Activated naive CD8-positive, alpha-beta T cell treated with anti-CD3 and anti-CD28 coated beads, Interleukin-2, amount 10 ng/mL, durations not matched to agents 7 days and 5 days (primary cell): ENCODE measurements at regions not wholly inside any gene's neighbourhood (a gene's known extent, or its start where the extent isn't known, plus 50 kb on each side); places are given as distances from the start of the nearest gene placed in this dataset.

ENCODE experiments used
- ATAC-seq: fragments of 150-1000 bp; cut with Tn5 transposase; one replicate; pipeline ENCODE4 v1.10.0; 2021; ENCODE audit warnings: low read depth, moderate library complexity
- POLR2A ChIA-PET: fragments of 350-600 bp; sonication (Branson Sonifier 250); formaldehyde crosslinking; loops from one replicate; lab custom pipeline; 2021; ENCODE audit warnings: antibody characterized with exemption; lab: Charles Lee
- DNase-seq: peaks from one replicate; pipeline ENCODE4 v3.0.0; 2021
- H3K27ac Mint-ChIP-seq: one replicate; pipeline ENCODE4 v1.8.0; 2022; ENCODE audit warnings: mild to moderate bottlenecking, mixed read lengths
- H3K27me3 Mint-ChIP-seq: one replicate; pipeline ENCODE4 v1.8.0; 2022; ENCODE audit warnings: mild to moderate bottlenecking, moderate library complexity, mixed read lengths
- H3K36me3 Mint-ChIP-seq: one replicate; pipeline ENCODE4 v1.8.0; 2021; ENCODE audit warnings: mild to moderate bottlenecking, mixed read lengths
- H3K4me1 Mint-ChIP-seq: one replicate; pipeline ENCODE4 v1.8.0; 2021; ENCODE audit warnings: mixed read lengths
- H3K4me3 Mint-ChIP-seq: one replicate; pipeline ENCODE4 v1.8.0; 2022; ENCODE audit warnings: mild to moderate bottlenecking, moderate library complexity, mixed read lengths
- H3K9me3 Mint-ChIP-seq: one replicate; pipeline ENCODE4 v1.8.0; 2021; ENCODE audit warnings: mixed read lengths

DNA sequence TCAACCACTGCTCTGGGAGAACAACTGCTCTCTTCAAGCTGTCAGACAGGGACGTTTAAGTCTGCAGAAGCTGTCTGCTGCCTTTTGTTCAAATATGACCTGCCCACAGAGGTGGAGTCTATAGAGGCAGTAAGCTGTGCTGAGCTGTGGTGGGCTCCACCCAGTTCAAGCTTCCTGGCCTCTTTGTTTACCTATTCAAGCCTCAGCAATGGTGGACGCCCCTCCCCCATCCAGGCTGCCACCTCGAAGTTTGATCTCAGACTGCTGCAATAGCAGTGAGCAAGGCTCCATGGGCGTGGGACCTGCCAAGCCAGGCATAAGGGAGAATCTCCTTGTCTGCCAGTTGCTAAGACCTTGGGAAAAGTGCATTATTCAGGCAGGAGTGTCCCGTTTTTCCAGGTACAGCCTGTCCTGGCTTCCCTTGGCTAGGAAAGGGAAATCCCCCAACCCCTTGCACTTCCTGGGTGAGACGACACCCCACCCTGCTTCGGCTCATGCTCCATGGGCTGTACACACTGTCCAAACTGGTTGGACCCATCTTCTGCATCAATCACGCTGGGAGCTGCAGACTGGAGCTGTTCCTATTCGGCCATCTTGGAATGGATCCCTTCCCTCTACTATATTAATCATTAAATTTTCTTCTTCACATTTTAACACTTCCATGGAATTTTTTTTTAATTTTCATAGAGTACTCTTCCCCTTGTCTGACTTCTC lies 167.0 kb upstream of the UBE2E2 start:
- Mint-ChIP-seq H3K27me3 (no peaks in the 10 kb centered on the region), H3K4me3 (no peak overlapping the region), H3K27ac (no peak overlapping the region), H3K4me1 (no peaks in the 10 kb centered on the region), H3K36me3 (no peaks in the 10 kb centered on the region), H3K9me3 (peaks cover 10% of the 10 kb centered on the region)
- ATAC-seq (no peak), DNase-seq (no peak)
- POLR2A ChIA-PET: no interaction called here

DNA sequence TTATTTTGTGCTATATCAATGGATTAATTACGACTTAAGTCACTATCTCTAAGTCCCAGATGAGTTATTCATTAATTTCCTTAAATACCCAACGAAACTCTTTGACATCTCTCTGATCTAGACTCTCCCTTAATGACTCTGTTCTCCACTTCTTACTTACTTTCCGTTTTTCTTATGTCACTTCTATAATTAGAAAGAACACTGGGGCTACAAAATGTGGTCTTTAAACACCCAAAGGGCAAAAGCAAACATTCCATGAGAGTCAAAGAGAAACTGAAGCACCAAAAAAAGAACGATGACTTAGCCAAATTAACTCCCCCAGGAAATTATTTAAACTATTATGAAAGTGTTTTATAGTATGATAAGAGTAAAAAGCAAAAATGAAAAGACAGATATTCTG lies 166.4 kb upstream of the UBE2E2 start:
- Mint-ChIP-seq H3K4me3 (no peak overlapping the region), H3K27me3 (no peaks in the 10 kb centered on the region), H3K36me3 (no peaks in the 10 kb centered on the region), H3K9me3 (peaks cover 7% of the 10 kb centered on the region), H3K4me1 (no peaks in the 10 kb centered on the region), H3K27ac (no peak overlapping the region)
- ATAC-seq (no peak), DNase-seq (no peak)
- POLR2A ChIA-PET: no interaction called here

DNA sequence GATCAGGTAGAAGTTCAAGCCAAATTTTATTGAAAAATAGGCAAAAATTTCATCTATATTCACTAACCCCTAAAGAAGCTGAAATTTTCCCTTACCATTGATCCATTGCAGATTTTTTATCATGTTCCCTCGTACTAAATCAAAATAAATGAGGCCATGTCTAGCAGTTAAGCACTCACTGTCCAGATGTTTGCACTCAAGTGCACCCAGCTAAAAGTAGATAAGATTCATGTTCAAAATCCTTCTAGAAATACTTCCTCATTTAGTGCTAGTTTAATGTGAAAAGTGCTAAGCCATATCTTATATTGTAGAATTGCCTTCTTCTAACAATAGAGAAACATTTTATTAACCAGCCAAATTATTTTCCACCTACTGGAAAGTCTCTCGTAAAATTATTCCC lies 164.7 kb upstream of the UBE2E2 start:
- no peaks in the 10 kb centered on the region for H3K4me1 Mint-ChIP-seq
- no peak for ATAC-seq
- H3K27ac Mint-ChIP-seq: no peak overlapping the region
- DNase-seq: no peak
- H3K27me3 Mint-ChIP-seq: no peaks in the 10 kb centered on the region
- no peaks in the 10 kb centered on the region for H3K36me3 Mint-ChIP-seq
- no peak overlapping the region for H3K4me3 Mint-ChIP-seq
- POLR2A ChIA-PET: no interaction called here
- H3K9me3 Mint-ChIP-seq: peaks cover 7% of the 10 kb centered on the region

DNA sequence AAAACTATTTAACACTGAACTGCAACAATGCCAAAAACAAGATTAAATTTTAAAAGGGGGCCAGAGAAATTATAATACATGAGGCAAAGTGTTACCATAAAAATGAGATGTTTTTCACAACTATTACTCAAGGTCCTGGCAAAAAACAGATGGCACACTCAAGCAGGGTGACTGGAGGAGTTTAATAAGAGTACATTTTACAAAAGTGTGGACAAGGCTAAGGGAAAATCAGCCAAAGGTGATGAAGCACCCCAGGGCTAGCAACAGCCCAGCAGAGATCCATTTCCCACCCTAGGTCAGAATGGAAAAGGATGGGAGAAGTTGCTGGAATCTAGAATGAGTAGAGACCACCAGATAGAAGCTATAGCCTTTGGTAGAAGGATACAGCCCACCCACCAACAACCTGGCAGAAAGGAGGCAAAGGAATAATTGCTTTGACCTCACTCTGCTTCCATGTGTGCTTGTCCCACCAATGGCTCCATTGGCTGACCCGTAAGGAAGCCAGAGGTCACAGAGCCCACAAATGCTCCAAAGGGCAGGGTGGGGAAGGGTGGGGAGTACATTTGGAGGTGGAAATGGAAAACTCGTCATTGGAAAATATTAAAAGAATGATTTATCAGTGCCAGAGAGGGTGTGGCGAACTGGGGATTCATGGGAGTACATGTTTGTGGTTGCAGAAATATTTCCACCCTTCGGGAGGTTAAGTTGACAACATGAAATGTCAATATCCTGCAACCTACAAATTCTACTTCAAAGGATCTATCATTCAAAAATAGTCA lies 161.0 kb upstream of the UBE2E2 start:
- Mint-ChIP-seq H3K4me3 (no peak overlapping the region), H3K27me3 (no peaks in the 10 kb centered on the region), H3K36me3 (no peaks in the 10 kb centered on the region), H3K4me1 (no peaks in the 10 kb centered on the region), H3K27ac (no peak overlapping the region), H3K9me3 (peaks cover 9% of the 10 kb centered on the region)
- ATAC-seq (no peak), DNase-seq (no peak)
- POLR2A ChIA-PET: no interaction called here

DNA sequence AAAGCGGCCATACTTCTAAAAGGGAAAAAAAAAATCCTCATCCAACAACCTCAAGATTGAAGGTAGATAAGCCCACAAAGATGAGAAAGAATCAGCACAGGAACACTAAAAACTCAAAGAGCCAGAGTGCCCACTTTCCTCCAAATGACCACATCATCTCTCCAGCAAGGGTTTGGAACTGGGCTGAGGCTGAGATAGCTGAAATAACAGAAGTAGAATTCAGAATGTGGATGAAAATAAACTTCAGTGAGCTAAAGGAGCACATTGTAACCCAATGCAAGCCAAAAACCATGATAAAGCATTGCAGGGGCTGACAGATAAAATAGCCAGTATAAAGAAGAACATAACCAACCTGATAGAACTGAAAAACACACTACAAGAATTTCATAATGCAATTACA lies 158.7 kb upstream of the UBE2E2 start:
- DNase-seq (no peak), ATAC-seq (no peak)
- POLR2A ChIA-PET: no interaction called here
- no peak overlapping the region for H3K27ac Mint-ChIP-seq
- no peaks in the 10 kb centered on the region for H3K36me3 Mint-ChIP-seq
- no peak overlapping the region for H3K4me3 Mint-ChIP-seq
- no peaks in the 10 kb centered on the region for H3K4me1 Mint-ChIP-seq
- peaks cover 14% of the 10 kb centered on the region for H3K9me3 Mint-ChIP-seq
- H3K27me3 Mint-ChIP-seq: no peaks in the 10 kb centered on the region

DNA sequence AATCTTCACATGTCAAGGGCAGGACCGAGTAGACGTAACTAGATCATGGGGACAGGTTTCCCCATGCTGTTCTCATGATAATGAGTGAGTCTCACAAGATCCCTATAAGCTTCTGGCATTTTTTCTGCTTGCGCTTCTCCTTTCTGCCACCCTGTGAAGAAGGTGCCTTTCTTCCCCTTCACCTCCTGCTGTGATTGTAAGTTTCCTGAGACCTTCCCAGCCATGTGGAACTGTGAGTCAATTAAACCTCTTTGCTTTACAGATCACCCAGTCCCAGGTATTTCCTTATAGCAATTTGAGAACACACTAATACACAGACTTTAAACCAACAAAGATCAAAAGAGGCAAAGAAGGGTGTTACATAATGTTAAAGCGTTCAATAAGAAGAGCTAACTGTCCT lies 156.6 kb upstream of the UBE2E2 start:
- H3K27me3 Mint-ChIP-seq: no peaks in the 10 kb centered on the region
- no peaks in the 10 kb centered on the region for H3K36me3 Mint-ChIP-seq
- H3K9me3 Mint-ChIP-seq: peaks cover 15% of the 10 kb centered on the region
- no peaks in the 10 kb centered on the region for H3K4me1 Mint-ChIP-seq
- no peak overlapping the region for H3K27ac Mint-ChIP-seq
- POLR2A ChIA-PET: no interaction called here
- DNase-seq (no peak), ATAC-seq (no peak)
- no peak overlapping the region for H3K4me3 Mint-ChIP-seq

DNA sequence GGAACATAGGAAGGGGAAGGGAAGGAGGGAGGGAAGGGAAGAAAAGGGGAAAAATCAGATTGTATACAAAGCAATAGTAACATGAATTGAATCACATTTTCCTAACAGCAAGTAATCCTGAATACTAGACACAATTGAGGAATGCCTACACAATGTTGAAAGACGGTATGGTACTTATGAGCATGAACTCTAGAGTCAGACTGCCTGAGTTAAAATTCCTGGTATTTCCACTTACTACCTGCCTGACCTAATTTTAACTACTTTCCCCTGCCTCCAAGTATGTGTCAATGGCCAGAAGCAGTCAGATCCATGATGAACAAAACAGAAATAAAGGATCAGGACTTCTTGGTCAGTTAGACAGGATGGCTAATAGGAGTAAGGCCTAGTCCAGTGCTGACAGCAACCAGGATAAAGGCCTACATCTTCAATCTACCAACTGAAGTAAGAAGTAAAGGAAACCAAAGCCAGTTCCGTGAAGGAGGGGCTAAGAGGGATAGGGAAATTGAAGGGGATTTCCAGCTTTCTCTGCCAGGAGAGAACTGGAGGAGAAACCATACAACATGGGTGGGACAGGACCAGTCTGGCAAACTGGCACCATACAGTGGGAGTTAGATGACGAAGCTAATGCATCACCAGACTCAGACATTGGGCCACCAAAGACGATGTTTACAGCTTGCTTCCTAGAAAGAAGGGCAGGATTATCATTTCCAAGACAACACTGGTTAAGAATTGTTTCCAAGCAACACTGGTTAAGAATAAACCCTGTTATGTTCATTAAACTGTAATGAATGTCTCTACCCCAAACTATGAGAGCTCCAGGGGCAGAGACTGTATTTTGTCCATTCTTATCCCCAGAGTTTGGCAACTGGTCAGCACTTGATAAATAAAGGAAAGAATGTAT lies 151.6 kb upstream of the UBE2E2 start:
- POLR2A ChIA-PET: no interaction called here
- Mint-ChIP-seq H3K36me3 (no peaks in the 10 kb centered on the region), H3K4me3 (no peak overlapping the region), H3K27me3 (no peaks in the 10 kb centered on the region), H3K4me1 (peaks cover 8% of the 10 kb centered on the region), H3K27ac (no peak overlapping the region), H3K9me3 (peaks cover 11% of the 10 kb centered on the region)
- DNase-seq (no peak), ATAC-seq (no peak)

DNA sequence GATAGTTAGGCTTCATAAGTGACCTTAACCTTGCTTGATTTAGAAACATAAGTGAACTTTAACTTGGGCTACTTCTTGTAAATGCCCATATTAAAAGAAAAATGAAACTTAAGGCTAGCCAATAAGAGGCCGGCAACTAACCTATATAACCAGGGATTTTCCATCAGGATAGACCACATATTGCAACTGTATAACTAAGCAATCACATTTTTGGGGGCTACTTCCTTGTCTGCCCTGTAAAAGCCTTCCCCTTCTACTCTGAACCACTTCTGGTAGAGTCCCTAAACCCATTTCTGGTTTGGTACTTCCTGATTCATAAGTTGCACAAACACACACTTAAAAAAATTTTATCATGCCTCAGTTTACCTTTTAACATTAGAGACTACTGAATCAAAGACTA lies 150.9 kb upstream of the UBE2E2 start:
- no peak overlapping the region for H3K4me3 Mint-ChIP-seq
- peaks cover 8% of the 10 kb centered on the region for H3K4me1 Mint-ChIP-seq
- no peaks in the 10 kb centered on the region for H3K27me3 Mint-ChIP-seq
- DNase-seq (no peak), ATAC-seq (no peak)
- POLR2A ChIA-PET: no interaction called here
- H3K9me3 Mint-ChIP-seq: peaks cover 8% of the 10 kb centered on the region
- no peaks in the 10 kb centered on the region for H3K36me3 Mint-ChIP-seq
- no peak overlapping the region for H3K27ac Mint-ChIP-seq

DNA sequence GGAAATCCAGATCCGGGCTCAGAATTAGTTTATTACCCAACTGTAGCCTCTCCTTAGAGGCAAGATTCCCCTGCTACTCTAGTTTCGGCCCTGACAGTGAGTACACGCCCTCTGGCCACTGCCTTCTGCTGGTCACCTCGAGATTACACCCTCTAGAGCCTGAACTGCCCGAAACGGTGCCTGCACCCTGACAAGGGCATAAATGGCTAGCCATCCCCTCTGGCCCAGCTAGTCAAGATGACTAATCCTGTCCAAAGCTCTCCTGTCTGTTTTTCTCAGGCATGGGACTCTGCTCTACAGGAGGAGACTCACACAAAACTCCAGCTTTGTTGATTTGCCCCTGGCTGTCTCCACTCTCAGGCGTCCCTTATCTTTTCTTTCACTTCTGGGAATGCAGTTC lies 150.5 kb upstream of the UBE2E2 start:
- POLR2A ChIA-PET: no interaction called here

DNA sequence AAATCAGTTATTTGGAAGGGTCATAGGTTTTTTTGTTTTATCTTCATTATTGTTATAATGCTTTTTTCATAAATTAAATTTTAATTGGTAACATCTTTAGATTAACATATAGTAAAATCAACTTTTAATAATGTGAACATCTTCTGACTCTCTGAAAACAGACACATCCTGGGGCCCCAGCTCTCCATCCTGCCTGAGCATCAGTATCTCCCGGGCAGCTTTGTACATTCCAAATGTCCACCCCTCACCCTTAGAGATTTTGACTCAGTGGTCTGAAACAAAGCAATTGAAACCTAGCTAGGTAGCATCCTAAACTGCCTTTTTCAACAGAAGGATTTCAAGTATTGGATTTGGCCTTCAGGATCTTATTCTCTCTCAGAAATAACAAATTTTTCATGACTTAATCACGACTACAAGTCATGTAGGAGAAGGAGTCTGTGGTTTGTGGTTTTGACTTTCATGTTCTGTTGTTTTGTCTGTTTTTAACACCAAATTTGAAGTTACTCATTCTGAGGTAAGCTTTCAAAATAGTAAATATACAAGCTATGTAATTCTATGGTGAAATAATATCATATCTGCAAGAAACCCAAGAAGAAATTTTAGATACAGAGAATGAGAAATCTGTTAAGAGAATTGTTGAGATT lies 147.3 kb upstream of the UBE2E2 start:
- POLR2A ChIA-PET: no interaction called here
- no peak overlapping the region for H3K27ac Mint-ChIP-seq
- no peak overlapping the region for H3K4me3 Mint-ChIP-seq

More for the DNA sequence above, 150.5 kb upstream of the UBE2E2 start:
- H3K4me1 Mint-ChIP-seq: peaks cover 8% of the 10 kb centered on the region
- H3K9me3 Mint-ChIP-seq: peaks cover 6% of the 10 kb centered on the region
- H3K27me3 Mint-ChIP-seq: no peaks in the 10 kb centered on the region
- no peak overlapping the region for H3K4me3 Mint-ChIP-seq
- H3K36me3 Mint-ChIP-seq: no peaks in the 10 kb centered on the region
- ATAC-seq (no peak), DNase-seq (no peak)
- no peak overlapping the region for H3K27ac Mint-ChIP-seq

DNA sequence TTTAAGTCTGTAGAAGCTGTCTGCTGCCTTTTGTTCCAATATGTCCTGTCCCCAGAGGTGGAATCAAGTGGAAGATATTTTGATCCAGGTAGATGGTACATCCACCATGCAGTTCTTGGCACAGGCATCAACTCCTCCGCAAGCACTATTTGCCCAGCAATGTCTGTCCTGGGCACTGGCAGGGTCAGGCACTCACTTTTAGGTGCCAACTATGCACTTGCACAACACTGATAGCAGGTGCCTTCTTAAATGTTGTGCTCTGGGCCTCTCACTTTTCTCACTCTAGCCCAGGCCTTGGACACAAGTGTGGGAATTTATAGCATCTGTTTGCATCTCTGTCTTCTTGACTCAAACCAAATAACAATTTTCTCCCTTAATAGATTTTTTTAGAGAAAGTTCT lies 140.5 kb upstream of the UBE2E2 start:
- ATAC-seq (no peak), DNase-seq (no peak)
- Mint-ChIP-seq H3K4me3 (no peak overlapping the region), H3K27me3 (no peaks in the 10 kb centered on the region), H3K36me3 (no peaks in the 10 kb centered on the region), H3K9me3 (peaks cover 14% of the 10 kb centered on the region), H3K27ac (no peak overlapping the region), H3K4me1 (no peaks in the 10 kb centered on the region)
- POLR2A ChIA-PET: no interaction called here

More for the DNA sequence above, 147.3 kb upstream of the UBE2E2 start:
- H3K27me3 Mint-ChIP-seq: no peaks in the 10 kb centered on the region
- no peak for ATAC-seq
- peaks cover 12% of the 10 kb centered on the region for H3K9me3 Mint-ChIP-seq
- peaks cover 8% of the 10 kb centered on the region for H3K4me1 Mint-ChIP-seq
- H3K36me3 Mint-ChIP-seq: no peaks in the 10 kb centered on the region
- no peak for DNase-seq

DNA sequence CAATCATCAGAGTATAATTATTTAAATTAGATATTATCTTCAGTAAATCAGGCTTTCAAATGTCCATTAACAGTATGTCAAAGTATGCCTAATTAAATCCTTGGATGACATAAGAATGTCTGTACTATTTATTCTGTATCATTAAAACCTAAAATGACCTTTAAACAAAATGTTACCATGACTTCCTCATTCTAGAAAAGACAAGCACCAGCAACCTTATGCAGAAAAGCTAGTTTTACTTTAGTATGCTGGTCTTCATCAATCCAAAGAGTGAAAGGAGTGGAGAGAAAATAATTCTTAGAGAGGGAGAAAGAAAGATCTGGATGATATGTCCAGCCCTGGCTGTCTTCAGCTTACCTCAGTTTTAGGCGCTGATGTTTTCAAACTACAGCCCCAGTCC lies 140.1 kb upstream of the UBE2E2 start:
- POLR2A ChIA-PET: no interaction called here
- DNase-seq: no peak
- ATAC-seq: no peak

DNA sequence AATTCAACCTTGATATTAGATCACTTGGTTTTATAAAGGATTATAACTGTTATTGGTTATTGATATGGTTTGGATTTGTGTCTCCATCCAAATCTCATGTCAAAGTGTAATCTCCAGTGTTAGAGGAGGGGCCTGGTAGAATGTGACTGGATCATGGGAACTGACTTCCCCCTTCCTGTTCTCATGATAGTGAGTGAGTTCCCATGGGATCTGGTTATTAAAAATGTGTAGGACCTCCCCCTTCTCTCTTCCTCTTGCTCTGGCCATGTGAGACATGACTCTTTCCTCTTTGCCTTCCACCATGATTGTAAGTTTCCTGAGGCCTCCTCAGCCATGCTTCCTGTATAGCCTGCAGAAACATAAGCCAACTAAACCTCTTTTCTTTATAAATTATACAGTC lies 136.0 kb upstream of the UBE2E2 start:
- ATAC-seq: no peak
- no peaks in the 10 kb centered on the region for H3K27me3 Mint-ChIP-seq
- H3K4me3 Mint-ChIP-seq: no peak overlapping the region
- DNase-seq: no peak
- POLR2A ChIA-PET: no interaction called here
- no peaks in the 10 kb centered on the region for H3K4me1 Mint-ChIP-seq
- H3K9me3 Mint-ChIP-seq: no peaks in the 10 kb centered on the region
- no peaks in the 10 kb centered on the region for H3K36me3 Mint-ChIP-seq
- no peak overlapping the region for H3K27ac Mint-ChIP-seq

More for the DNA sequence above, 140.1 kb upstream of the UBE2E2 start:
- no peaks in the 10 kb centered on the region for H3K27me3 Mint-ChIP-seq
- no peak overlapping the region for H3K27ac Mint-ChIP-seq
- H3K36me3 Mint-ChIP-seq: no peaks in the 10 kb centered on the region
- peaks cover 14% of the 10 kb centered on the region for H3K9me3 Mint-ChIP-seq
- no peaks in the 10 kb centered on the region for H3K4me1 Mint-ChIP-seq
- H3K4me3 Mint-ChIP-seq: no peak overlapping the region
